Suprapubic skin (tissue), 4 donors: ENCODE measurements at regions not wholly inside any gene's neighbourhood (a gene's known extent, or its start where the extent isn't known, plus 50 kb on each side); places are given as distances from the start of the nearest gene placed in this dataset.

ENCODE experiments used
- DNase-seq, 2 donors: peaks; one replicate each; pipeline ENCODE4 v3.0.0-alpha.2; 2019; ENCODE audit warnings: low spot score in 2 of 2
- H3K27ac ChIP-seq: fragments of 200-600 bp; sonication (generic); one replicate; pipeline ENCODE4 v1.5.1; 2019
- H3K27me3 ChIP-seq: fragments of 200-600 bp; sonication (generic); one replicate; pipeline ENCODE4 v1.5.1; 2019
- H3K36me3 ChIP-seq: fragments of 200-600 bp; sonication (generic); one replicate; pipeline ENCODE4 v1.5.1; 2019
- H3K4me1 ChIP-seq: fragments of 200-600 bp; sonication (generic); one replicate; pipeline ENCODE4 v1.5.1; 2019
- H3K4me3 ChIP-seq: fragments of 200-600 bp; sonication (generic); one replicate; pipeline ENCODE4 v1.5.1; 2019; ENCODE audit warnings: mild to moderate bottlenecking
- H3K9me3 ChIP-seq: fragments of 200-600 bp; sonication (generic); one replicate; pipeline ENCODE4 v1.5.1; 2019
- CTCF ChIP-seq, 2 donors: fragments of 200-600 bp in 1 of 2; fragments of 450-650 bp in 1 of 2; sonication (generic) in 1 of 2; IDR thresholded peaks; one replicate each; pipeline ENCODE4 v1.5.1; 2016 to 2019; ENCODE audit warnings: antibody characterized with exemption in 2 of 2, mild to moderate bottlenecking in 1 of 2, moderate library complexity in 1 of 2
- EP300 ChIP-seq: sonication (generic); formaldehyde crosslinking; IDR thresholded peaks from one replicate; pipeline ENCODE4 v1.6.1; 2017; ENCODE audit warnings: antibody characterized with exemption
- POLR2A ChIP-seq, 2 donors: fragments of 450-650 bp; IDR thresholded peaks; one replicate each; pipeline ENCODE4 v1.6.1; 2017; ENCODE audit warnings: antibody characterized with exemption in 2 of 2, mild to moderate bottlenecking in 2 of 2, moderate library complexity in 2 of 2
- POLR2AphosphoS5 ChIP-seq, 3 donors: sonication (generic); formaldehyde crosslinking; IDR thresholded peaks; one replicate each; pipeline ENCODE4 v1.6.1; 2017; ENCODE audit warnings: antibody characterized with exemption in 3 of 3
- WGBS: methylation state at CpG from one replicate; pipeline ENCODE4 v1.1.5; 2018; 5-methylcytosine and 5-hydroxymethylcytosine counted together

GRCh38 chr2:64331849-64332699 lies 121.9 kb upstream of the LGALSL start:
- Histone ChIP-seq H3K27me3 (no peaks in the 10 kb centered on the region), H3K4me1 (peaks cover 44% of the 10 kb centered on the region), H3K36me3 (no peaks in the 10 kb centered on the region), H3K27ac (no peak overlapping the region), H3K9me3 (no peaks in the 10 kb centered on the region), H3K4me3 (no peak overlapping the region)
- 80% methylated on average over 8 of the region's 8 CpGs for WGBS
- peak in 1 of 2 donors; percentile 6 for DNase-seq
- no peak for TF ChIP-seq CTCF (IDR thresholded peaks at IDR 0.05)
- no peak for TF ChIP-seq POLR2AphosphoS5 (IDR thresholded peaks at IDR 0.05)
- TF ChIP-seq EP300: no peak
- no peak for TF ChIP-seq POLR2A (IDR thresholded peaks at IDR 0.05)

GRCh38 chr2:64336171-64336570 lies 117.8 kb upstream of the LGALSL start:
- no peak for TF ChIP-seq POLR2A (IDR thresholded peaks at IDR 0.05)
- TF ChIP-seq CTCF (IDR thresholded peaks at IDR 0.05): no peak
- 95% methylated on average over 1 of the region's 1 CpG for WGBS
- H3K36me3 ChIP-seq: no peaks in the 10 kb centered on the region
- H3K27ac ChIP-seq: no peak overlapping the region
- H3K27me3 ChIP-seq: no peaks in the 10 kb centered on the region
- H3K9me3 ChIP-seq: no peaks in the 10 kb centered on the region
- peaks cover 5% of the 10 kb centered on the region for H3K4me1 ChIP-seq
- no peak for DNase-seq
- H3K4me3 ChIP-seq: no peak overlapping the region

- WGBS: 95% methylated on average over 3 of the region's 3 CpGs
- TF ChIP-seq POLR2AphosphoS5 (IDR thresholded peaks at IDR 0.05) (no peak), POLR2A (IDR thresholded peaks at IDR 0.05) (no peak), EP300 (no peak), CTCF (IDR thresholded peaks at IDR 0.05) (no peak)
- Histone ChIP-seq H3K27ac (no peak overlapping the region), H3K27me3 (no peaks in the 10 kb centered on the region), H3K36me3 (no peaks in the 10 kb centered on the region), H3K9me3 (no peaks in the 10 kb centered on the region), H3K4me3 (no peak overlapping the region), H3K4me1 (no peaks in the 10 kb centered on the region)
- DNase-seq: peak in 1 of 2 donors; percentile 6
Observed at GRCh38 chr2:64337314-64337713, 116.6 kb upstream of the LGALSL start.

GRCh38 chr2:64338108-64338507 lies 115.9 kb upstream of the LGALSL start:
- Histone ChIP-seq H3K27ac (no peak overlapping the region), H3K4me3 (no peak overlapping the region), H3K4me1 (no peaks in the 10 kb centered on the region), H3K27me3 (no peaks in the 10 kb centered on the region), H3K9me3 (no peaks in the 10 kb centered on the region), H3K36me3 (no peaks in the 10 kb centered on the region)
- DNase-seq: peak in 1 of 2 donors; percentile 28
- WGBS: 67% methylated on average over 4 of the region's 4 CpGs
- TF ChIP-seq POLR2AphosphoS5 (IDR thresholded peaks at IDR 0.05) (no peak), POLR2A (IDR thresholded peaks at IDR 0.05) (no peak), CTCF (IDR thresholded peaks at IDR 0.05) (no peak), EP300 (no peak)

GRCh38 chr2:64338910-64339500 lies 115.0 kb upstream of the LGALSL start:
- Histone ChIP-seq H3K4me1 (no peaks in the 10 kb centered on the region), H3K9me3 (no peaks in the 10 kb centered on the region), H3K36me3 (no peaks in the 10 kb centered on the region), H3K4me3 (no peak overlapping the region), H3K27ac (no peak overlapping the region), H3K27me3 (no peaks in the 10 kb centered on the region)
- WGBS: 73% methylated on average over 5 of the region's 5 CpGs
- TF ChIP-seq POLR2AphosphoS5 (IDR thresholded peaks at IDR 0.05) (no peak), CTCF (IDR thresholded peaks at IDR 0.05) (no peak), POLR2A (IDR thresholded peaks at IDR 0.05) (no peak), EP300 (no peak)
- peak in 1 of 2 donors; percentile 24 for DNase-seq
